ENCODE measurements at regions not wholly inside any gene's neighbourhood (a gene's known extent, or its start where the extent isn't known, plus 50 kb on each side); places are given as distances from the start of the nearest gene placed in this dataset.

DNA sequence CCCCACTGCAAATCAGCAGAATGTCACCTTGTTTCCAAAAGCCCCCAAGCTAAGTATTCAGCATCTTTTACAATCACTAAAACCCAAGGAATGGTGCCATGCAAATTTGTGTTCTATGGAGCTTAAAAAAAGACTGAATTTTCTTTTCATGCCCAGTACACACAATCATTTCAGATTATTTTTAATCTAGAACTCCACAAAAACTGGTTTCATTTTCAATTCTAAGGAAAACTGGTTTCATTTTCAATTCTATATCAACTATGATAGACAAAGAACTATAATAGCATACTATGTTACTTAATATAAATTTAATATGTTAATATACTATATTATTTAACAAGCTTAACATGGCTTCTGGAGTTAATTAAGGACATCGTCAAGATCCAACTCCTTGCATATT is 88.4 kb upstream of the DOCK9 start:
- in situ Hi-C loops (cut with MboI; ENCODE audit: low sequenced_read_pairs) (no loop called here), intact Hi-C loops (cut with micrococcal nuclease) (no loop called here), dilution Hi-C loops (cut with HindIII; ENCODE audit: low sequenced_read_pairs, unreplicated experiment) (no loop called here)
- Histone ChIP-seq H2BK20ac (ENCODE audit: low read depth, low read length) (no peak overlapping the region), H3K27ac (ENCODE audit: insufficient read depth, low read length) (no peak overlapping the region), H3K9ac (ENCODE audit: low read depth, low read length) (no peak overlapping the region), H3K4me1 (ENCODE audit: control insufficient read depth, insufficient read depth, low read length) (peaks cover 16% of the 10 kb centered on the region), H3K14ac (replicated peaks; ENCODE audit: low read depth, low read length) (no peak overlapping the region), H3K4me2 (ENCODE audit: low read depth, low read length) (no peak overlapping the region), H3K9me3 (ENCODE audit: control insufficient read depth, insufficient read depth, low read length) (peaks cover 4% of the 10 kb centered on the region), H2BK5ac (ENCODE audit: low read depth, low read length, poor library complexity, severe bottlenecking) (no peak overlapping the region), H3K79me1 (ENCODE audit: low read depth in 1 of 2, low read length in 2 of 2) (peaks cover 0 to 29% of the 10 kb centered on the region in 2 experiments; a peak in 2 of 4 replicates), H2BK120ac (ENCODE audit: low read depth, low read length) (no peak overlapping the region; the same call in 1 of the 2 replicates), H3K9me1 (ENCODE audit: insufficient read depth, low read length) (peaks cover 6% of the 10 kb centered on the region), H3K56ac (ENCODE audit: extremely low read depth, insufficient read depth, low read length) (no peak overlapping the region), H3K23ac (ENCODE audit: low read depth, low read length) (no peak overlapping the region), H2AK9ac (replicated peaks; ENCODE audit: low read depth, low read length, poor library complexity) (no peak overlapping the region), H4K91ac (ENCODE audit: insufficient read depth, low read depth, low read length) (no peak overlapping the region), H3K18ac (ENCODE audit: low read depth, low read length) (no peak overlapping the region), H4K8ac (ENCODE audit: low read depth in 2 of 2, low read length in 2 of 2) (no peak overlapping the region), H3K27me3 (ENCODE audit: control insufficient read depth, insufficient read depth, low read length) (no peaks in the 10 kb centered on the region), H2AK5ac (ENCODE audit: low read depth, low read length) (no peak overlapping the region), H4K20me1 (ENCODE audit: insufficient read depth, low read length) (peaks cover 3% of the 10 kb centered on the region; the same call in 1 of the 2 replicates), H2BK15ac (ENCODE audit: low read depth, low read length) (no peak overlapping the region), H4K5ac (ENCODE audit: low read depth, low read length) (no peak overlapping the region), H3K4me3 (ENCODE audit: insufficient read depth, low read depth, low read length) (no peak overlapping the region), H3K4ac (ENCODE audit: low read depth, low read length) (no peak overlapping the region), H3K36me3 (ENCODE audit: control insufficient read depth, insufficient read depth, low read length) (no peaks in the 10 kb centered on the region), H2AFZ (replicated peaks; ENCODE audit: low read length, poor library complexity) (no peak overlapping the region)
- ChIA-PET POLR2A (ENCODE audit: unreplicated experiment) (no interaction called here), CTCF (interaction anchor here (1.1 kb wide), 1 partner anchor 10 kb away, joined by 3 read pairs; no protein-coding TSS in a partner anchor)
- TF ChIP-seq CHD1 (IDR thresholded peaks at IDR 0.05; ENCODE audit: low read depth, low read length) = no peak
- TF ChIP-seq NFE2L2 (IDR thresholded peaks at IDR 0.05; ENCODE audit: low read depth, low read length) = no peak
- TF ChIP-seq MAFK (IDR thresholded peaks at IDR 0.05; ENCODE audit: low read depth, low read length) = no peak
- no peak for TF ChIP-seq RFX5 (IDR thresholded peaks at IDR 0.05; ENCODE audit: low read depth, low read length)
- TF ChIP-seq, protein P1, sequence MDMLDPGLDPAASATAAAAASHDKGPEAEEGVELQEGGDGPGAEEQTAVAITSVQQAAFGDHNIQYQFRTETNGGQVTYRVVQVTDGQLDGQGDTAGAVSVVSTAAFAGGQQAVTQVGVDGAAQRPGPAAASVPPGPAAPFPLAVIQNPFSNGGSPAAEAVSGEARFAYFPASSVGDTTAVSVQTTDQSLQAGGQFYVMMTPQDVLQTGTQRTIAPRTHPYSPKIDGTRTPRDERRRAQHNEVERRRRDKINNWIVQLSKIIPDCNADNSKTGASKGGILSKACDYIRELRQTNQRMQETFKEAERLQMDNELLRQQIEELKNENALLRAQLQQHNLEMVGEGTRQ (IDR thresholded peaks at IDR 0.05; ENCODE audit: low read depth, low read length) = no peak
- no peak for TF ChIP-seq ELK1 (IDR thresholded peaks at IDR 0.05; ENCODE audit: borderline replicate concordance, low read depth, low read length)
- TF ChIP-seq SMC3 (IDR thresholded peaks at IDR 0.05; ENCODE audit: low read depth, low read length) = no peak
- BruUV-seq (replicated peaks) = no TSS peak
- no peak for ATAC-seq (ENCODE audit: low read depth)
- DNase-seq = no peak
- no CpG with 5 or more reads among the region's 1 CpG for WGBS, 2 experiments (ENCODE audit: extremely low coverage in 2 of 2, insufficient read length in 1 of 2)
